ENCODE measurements at regions not wholly inside any gene's neighbourhood (a gene's known extent, or its start where the extent isn't known, plus 50 kb on each side); places are given as distances from the start of the nearest gene placed in this dataset.
"Not testable (repeated sequence)": the region's sequence is repeated elsewhere in the genome, so short reads cannot be mapped to it uniquely, and the experiment has no call there.

GRCh38 chr11:112617098-112617425 lies 344.2 kb upstream of the NCAM1 start:
- no peak for DNase-seq (ENCODE audit: low read depth in 2 of 2)

GRCh38 chr11:112617977-112618826 lies 343.0 kb upstream of the NCAM1 start:
- no peak for DNase-seq (ENCODE audit: low read depth in 2 of 2)

GRCh38 chr11:112619106-112619505 lies 342.1 kb upstream of the NCAM1 start:
- no peak for DNase-seq (ENCODE audit: low read depth in 2 of 2)

- no peak for DNase-seq (ENCODE audit: low read depth in 2 of 2)
Observed at GRCh38 chr11:112620621-112621394, 340.4 kb upstream of the NCAM1 start.

GRCh38 chr11:112623057-112623456 lies 338.2 kb upstream of the NCAM1 start:
- DNase-seq (ENCODE audit: low read depth in 2 of 2) = no peak

GRCh38 chr11:112624431-112624830 lies 336.8 kb upstream of the NCAM1 start:
- no peak for DNase-seq (ENCODE audit: low read depth in 2 of 2)

- DNase-seq (ENCODE audit: low read depth in 2 of 2) = not testable (repeated sequence)
Observed at GRCh38 chr11:112624971-112625370, 336.2 kb upstream of the NCAM1 start.

- no peak for DNase-seq (ENCODE audit: low read depth in 2 of 2)
Observed at GRCh38 chr11:112625814-112626213, 335.4 kb upstream of the NCAM1 start.

- no peak for DNase-seq (ENCODE audit: low read depth in 2 of 2)
Observed at GRCh38 chr11:112626731-112627130, 334.5 kb upstream of the NCAM1 start.

GRCh38 chr11:112627588-112628045 lies 333.6 kb upstream of the NCAM1 start:
- no peak for DNase-seq (ENCODE audit: low read depth in 2 of 2)

GRCh38 chr11:112628676-112629075 lies 332.5 kb upstream of the NCAM1 start:
- no peak for DNase-seq (ENCODE audit: low read depth in 2 of 2)

GRCh38 chr11:112630496-112630895 lies 330.7 kb upstream of the NCAM1 start:
- DNase-seq (ENCODE audit: low read depth in 2 of 2) = no peak

- no peak for DNase-seq (ENCODE audit: low read depth in 2 of 2)
Observed at GRCh38 chr11:112631333-112631732, 329.9 kb upstream of the NCAM1 start.

- DNase-seq (ENCODE audit: low read depth in 2 of 2) = no peak
Observed at GRCh38 chr11:112632866-112633505, 328.2 kb upstream of the NCAM1 start.

- no peak for DNase-seq (ENCODE audit: low read depth in 2 of 2)
Observed at GRCh38 chr11:112634551-112634950, 326.7 kb upstream of the NCAM1 start.

- DNase-seq (ENCODE audit: low read depth in 2 of 2) = no peak
Observed at GRCh38 chr11:112634995-112635737, 326.1 kb upstream of the NCAM1 start.

GRCh38 chr11:112637076-112637475 lies 324.1 kb upstream of the NCAM1 start:
- DNase-seq (ENCODE audit: low read depth in 2 of 2) = no peak

- no peak for DNase-seq (ENCODE audit: low read depth in 2 of 2)
Observed at GRCh38 chr11:112637876-112638275, 323.3 kb upstream of the NCAM1 start.

- no peak for DNase-seq (ENCODE audit: low read depth in 2 of 2)
Observed at GRCh38 chr11:112639469-112639868, 321.8 kb upstream of the NCAM1 start.

GRCh38 chr11:112643416-112643815 lies 317.8 kb upstream of the NCAM1 start:
- no peak for DNase-seq (ENCODE audit: low read depth in 2 of 2)

- DNase-seq (ENCODE audit: low read depth in 2 of 2) = no peak
Observed at GRCh38 chr11:112644410-112645131, 316.6 kb upstream of the NCAM1 start.
